Loucy (cell line): ENCODE measurements at regions not wholly inside any gene's neighbourhood (a gene's known extent, or its start where the extent isn't known, plus 50 kb on each side); places are given as distances from the start of the nearest gene placed in this dataset.

Experiments
- H2AFZ ChIP-seq: fragments of 200-600 bp; sonication (generic); 2 replicates; pipeline ENCODE4 v1.6.0; 2016; ENCODE audit warnings: antibody characterized with exemption, mild to moderate bottlenecking, low read length, moderate library complexity
- H3F3A ChIP-seq: fragments of 200-600 bp; 2 replicates; pipeline ENCODE4 v1.6.0; 2016; ENCODE audit warnings: antibody characterized with exemption, low read depth, mild to moderate bottlenecking
- H3K27me3 ChIP-seq: fragments of 200-600 bp; sonication (generic); 2 replicates; pipeline ENCODE4 v1.6.1; 2014; ENCODE audit warnings: low read length, mild to moderate bottlenecking; ENCODE audit not compliant: insufficient read depth, poor library complexity, severe bottlenecking
- H3K36me3 ChIP-seq: fragments of 200-600 bp; sonication (generic); 2 replicates; pipeline ENCODE4 v1.6.1; 2016; ENCODE audit warnings: low read length; ENCODE audit not compliant: insufficient read depth
- H3K4me1 ChIP-seq: fragments of 200-600 bp; sonication (generic); 2 replicates; pipeline ENCODE4 v1.5.1; 2014; ENCODE audit warnings: low read length, mild to moderate bottlenecking; ENCODE audit not compliant: insufficient read depth, poor library complexity, severe bottlenecking
- H3K4me2 ChIP-seq: fragments of 200-600 bp; sonication (generic); 2 replicates; pipeline ENCODE4 v1.6.0; 2014; ENCODE audit warnings: antibody characterized with exemption, low read length, low read depth, mild to moderate bottlenecking; ENCODE audit not compliant: poor library complexity, severe bottlenecking
- H3K4me3 ChIP-seq: fragments of 200-600 bp; sonication (generic); 2 replicates; pipeline ENCODE4 v1.5.1; 2014; ENCODE audit warnings: low read length, mild to moderate bottlenecking, mixed read lengths; ENCODE audit not compliant: poor library complexity, severe bottlenecking
- H3K79me2 ChIP-seq: fragments of 200-600 bp; sonication (generic); 2 replicates; pipeline ENCODE4 v1.6.1; 2014; ENCODE audit warnings: low read length; ENCODE audit not compliant: insufficient read depth
- H3K9ac ChIP-seq: fragments of 200-600 bp; sonication (generic); 2 replicates; pipeline ENCODE4 v1.6.0; 2014; ENCODE audit warnings: mild to moderate bottlenecking, low read depth, low read length, moderate library complexity; ENCODE audit not compliant: poor library complexity, severe bottlenecking
- H3K9me2 ChIP-seq: fragments of 200-600 bp; sonication (generic); replicated peaks from 2 replicates; pipeline ENCODE4 v1.6.1; 2016; ENCODE audit warnings: low read depth, low read length, mixed read lengths
- H3K9me3 ChIP-seq: fragments of 200-600 bp; sonication (generic); 2 replicates; pipeline ENCODE4 v1.6.1; 2014; ENCODE audit warnings: mild to moderate bottlenecking, antibody characterized with exemption, low read length, low read depth; ENCODE audit not compliant: insufficient read depth
- H4K20me1 ChIP-seq: fragments of 200-600 bp; sonication (generic); 2 replicates; pipeline ENCODE4 v1.6.0; 2014; ENCODE audit warnings: antibody characterized with exemption, low read length, mild to moderate bottlenecking; ENCODE audit not compliant: insufficient read depth, poor library complexity, severe bottlenecking
- EZH2phosphoT487 ChIP-seq: fragments of 200-600 bp; IDR thresholded peaks from 2 replicates; pipeline ENCODE4 v1.6.1; 2018; ENCODE audit warnings: antibody characterized with exemption, mild to moderate bottlenecking, moderate library complexity, borderline replicate concordance
- TF ChIP-seq, protein P1 (sequence below): fragments of 200-600 bp; sonication (generic); conservative IDR thresholded peaks from 2 replicates; pipeline ENCODE4 v1.5.1; 2014; ENCODE audit warnings: mild to moderate bottlenecking, antibody characterized with exemption, low read length

- H3K27me3 ChIP-seq, result no peaks in the 10 kb centered on the region
- no peak overlapping the region for H3K9ac ChIP-seq
- no peaks in the 10 kb centered on the region for H3K36me3 ChIP-seq
- H3K9me3 ChIP-seq, result no peaks in the 10 kb centered on the region; the same call in 1 of the 2 replicates
- no peaks in the 10 kb centered on the region for H3K79me2 ChIP-seq
- no peaks in the 10 kb centered on the region for H3F3A ChIP-seq
- no peaks in the 10 kb centered on the region for H4K20me1 ChIP-seq
- H3K4me2 ChIP-seq, result no peak overlapping the region
- H2AFZ ChIP-seq, result no peak overlapping the region
- TF ChIP-seq, protein P1, sequence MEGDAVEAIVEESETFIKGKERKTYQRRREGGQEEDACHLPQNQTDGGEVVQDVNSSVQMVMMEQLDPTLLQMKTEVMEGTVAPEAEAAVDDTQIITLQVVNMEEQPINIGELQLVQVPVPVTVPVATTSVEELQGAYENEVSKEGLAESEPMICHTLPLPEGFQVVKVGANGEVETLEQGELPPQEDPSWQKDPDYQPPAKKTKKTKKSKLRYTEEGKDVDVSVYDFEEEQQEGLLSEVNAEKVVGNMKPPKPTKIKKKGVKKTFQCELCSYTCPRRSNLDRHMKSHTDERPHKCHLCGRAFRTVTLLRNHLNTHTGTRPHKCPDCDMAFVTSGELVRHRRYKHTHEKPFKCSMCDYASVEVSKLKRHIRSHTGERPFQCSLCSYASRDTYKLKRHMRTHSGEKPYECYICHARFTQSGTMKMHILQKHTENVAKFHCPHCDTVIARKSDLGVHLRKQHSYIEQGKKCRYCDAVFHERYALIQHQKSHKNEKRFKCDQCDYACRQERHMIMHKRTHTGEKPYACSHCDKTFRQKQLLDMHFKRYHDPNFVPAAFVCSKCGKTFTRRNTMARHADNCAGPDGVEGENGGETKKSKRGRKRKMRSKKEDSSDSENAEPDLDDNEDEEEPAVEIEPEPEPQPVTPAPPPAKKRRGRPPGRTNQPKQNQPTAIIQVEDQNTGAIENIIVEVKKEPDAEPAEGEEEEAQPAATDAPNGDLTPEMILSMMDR, result no peak
- no peak for TF ChIP-seq EZH2phosphoT487
- no peak overlapping the region for H3K4me3 ChIP-seq
- no peaks in the 10 kb centered on the region for H3K4me1 ChIP-seq
- H3K9me2 ChIP-seq, result no peaks in the 10 kb centered on the region
These were observed 207.7 kb upstream of the BMPER start for GRCh38 chr7:33697616-33698015.

DNA sequence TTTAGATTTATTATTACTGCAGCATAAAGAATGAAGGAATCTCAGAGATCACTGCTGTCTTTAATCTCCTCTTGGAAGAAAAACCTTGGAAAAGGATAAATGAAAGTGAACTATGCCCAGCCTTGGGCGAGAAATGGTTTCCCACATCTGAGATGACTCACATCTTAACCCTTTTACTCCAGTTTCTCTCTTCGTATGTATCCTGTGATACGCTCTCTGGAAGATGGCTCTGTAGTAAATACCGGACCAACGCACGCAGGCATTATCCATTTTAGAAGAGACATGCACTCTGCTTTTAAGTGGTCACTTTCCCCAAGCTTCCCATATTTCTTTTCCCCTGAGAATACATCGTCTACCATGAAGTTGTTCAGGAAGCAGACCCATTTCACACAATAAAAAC is 207.3 kb upstream of the BMPER start:
- Histone ChIP-seq H2AFZ (no peak overlapping the region), H3K4me3 (no peak overlapping the region), H3K4me2 (no peak overlapping the region), H3K4me1 (no peaks in the 10 kb centered on the region), H3F3A (no peaks in the 10 kb centered on the region), H3K9me3 (no peaks in the 10 kb centered on the region; the same call in 1 of the 2 replicates), H3K9me2 (no peaks in the 10 kb centered on the region), H4K20me1 (no peaks in the 10 kb centered on the region), H3K79me2 (no peaks in the 10 kb centered on the region), H3K36me3 (no peaks in the 10 kb centered on the region), H3K9ac (no peak overlapping the region), H3K27me3 (no peaks in the 10 kb centered on the region)
- TF ChIP-seq, protein P1, result no peak
- TF ChIP-seq EZH2phosphoT487, result no peak

DNA sequence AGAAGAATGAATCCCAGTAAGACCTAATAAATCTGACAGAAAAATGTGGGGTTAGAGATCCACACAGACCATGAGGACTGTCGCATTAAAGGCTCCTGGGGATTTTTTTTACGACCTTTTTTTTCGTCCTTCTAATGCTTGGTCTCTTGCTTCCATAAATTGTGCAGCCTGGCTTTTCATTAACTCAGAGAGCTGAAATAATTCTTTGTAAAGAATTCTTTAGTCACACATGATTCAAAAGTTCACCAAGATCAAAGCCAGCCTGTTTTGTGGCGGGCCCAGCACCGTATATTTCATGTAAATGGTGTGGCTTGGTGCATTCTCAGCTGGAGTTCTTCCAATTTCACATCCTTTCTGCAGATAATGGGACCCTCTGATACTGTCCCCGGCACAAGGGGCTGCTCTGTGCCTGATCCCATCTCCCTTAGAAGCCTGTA is 206.6 kb upstream of the BMPER start:
- H4K20me1 ChIP-seq, result no peaks in the 10 kb centered on the region
- H3K9me2 ChIP-seq, result no peaks in the 10 kb centered on the region
- no peaks in the 10 kb centered on the region for H3K79me2 ChIP-seq
- H3K4me3 ChIP-seq, result no peak overlapping the region
- no peaks in the 10 kb centered on the region; the same call in 1 of the 2 replicates for H3K9me3 ChIP-seq
- no peaks in the 10 kb centered on the region for H3F3A ChIP-seq
- no peaks in the 10 kb centered on the region for H3K36me3 ChIP-seq
- no peak overlapping the region for H3K4me2 ChIP-seq
- TF ChIP-seq, protein P1, result no peak
- TF ChIP-seq EZH2phosphoT487, result no peak
- no peaks in the 10 kb centered on the region for H3K27me3 ChIP-seq
- H3K4me1 ChIP-seq, result no peaks in the 10 kb centered on the region
- H2AFZ ChIP-seq, result no peak overlapping the region
- H3K9ac ChIP-seq, result no peak overlapping the region
